ENCODE measurements at regions not wholly inside any gene's neighbourhood (a gene's known extent, or its start where the extent isn't known, plus 50 kb on each side); places are given as distances from the start of the nearest gene placed in this dataset.
"Not testable (repeated sequence)": the region's sequence is repeated elsewhere in the genome, so short reads cannot be mapped to it uniquely, and the experiment has no call there.

- Histone ChIP-seq H3K4me3 (no peak overlapping the region), H3K27me3 (no peaks in the 10 kb centered on the region), H3K4me1 (no peaks in the 10 kb centered on the region), H3K9me3 (no peaks in the 10 kb centered on the region), H3K36me3 (no peaks in the 10 kb centered on the region), H3K27ac (no peak overlapping the region)
- intact Hi-C loops (cut with DNase I), result no loop called here
- 22 to 30% methylated on average over 1 of the region's 1 CpG for WGBS, 2 donors
- DNase-seq, result no peak
- TF ChIP-seq POLR2A (IDR thresholded peaks at IDR 0.05) (no peak), CTCF (IDR thresholded peaks at IDR 0.05) (no peak)
Measured at GRCh38 chr3:159390656-159391212, 588.9 kb downstream of the MFSD1 start.

- H3K9me3 ChIP-seq; H3K27ac ChIP-seq; intact Hi-C loops (cut with DNase I); H3K4me1 ChIP-seq; H3K4me3 ChIP-seq; H3K36me3 ChIP-seq; DNase-seq; H3K27me3 ChIP-seq: not testable (repeated sequence)
- 20 to 66% methylated on average over 1 to 3 of the region's 7 CpGs for WGBS, 2 donors
Measured at GRCh38 chr3:159397683-159398082, 591.0 kb upstream of the IL12A start.

GRCh38 chr3:159401069-159401468 lies 587.6 kb upstream of the IL12A start:
- Histone ChIP-seq H3K27me3 (no peaks in the 10 kb centered on the region), H3K27ac (no peak overlapping the region), H3K4me1 (no peaks in the 10 kb centered on the region), H3K36me3 (no peaks in the 10 kb centered on the region), H3K4me3 (no peak overlapping the region), H3K9me3 (peaks cover 0 to 8% (median 0%) of the 10 kb centered on the region in 3 donors)
- 58 to 60% methylated on average over 1 of the region's 1 CpG for WGBS, 2 donors
- intact Hi-C loops (cut with DNase I), result no loop called here
- no peak for TF ChIP-seq CTCF (IDR thresholded peaks at IDR 0.05)
- TF ChIP-seq POLR2A (IDR thresholded peaks at IDR 0.05), result no peak
- DNase-seq, result no peak

GRCh38 chr3:159409711-159410110 lies 578.9 kb upstream of the IL12A start:
- H3K9me3 ChIP-seq; H3K27me3 ChIP-seq; H3K36me3 ChIP-seq; H3K4me3 ChIP-seq; DNase-seq; H3K27ac ChIP-seq; H3K4me1 ChIP-seq; intact Hi-C loops (cut with DNase I): not testable (repeated sequence)

GRCh38 chr3:159413319-159413718 lies 575.3 kb upstream of the IL12A start:
- Histone ChIP-seq H3K9me3 (peaks cover 0 to 4% (median 0%) of the 10 kb centered on the region in 3 donors), H3K4me1 (no peaks in the 10 kb centered on the region), H3K27me3 (no peaks in the 10 kb centered on the region), H3K27ac (no peak overlapping the region), H3K36me3 (no peaks in the 10 kb centered on the region), H3K4me3 (no peak overlapping the region)
- DNase-seq, result no peak
- TF ChIP-seq POLR2A (IDR thresholded peaks at IDR 0.05) (no peak), CTCF (IDR thresholded peaks at IDR 0.05) (no peak)
- intact Hi-C loops (cut with DNase I), result no loop called here
- WGBS, 2 donors, result 55 to 61% methylated on average over 2 of the region's 2 CpGs

- no peak overlapping the region for H3K27ac ChIP-seq
- H3K36me3 ChIP-seq, result no peaks in the 10 kb centered on the region
- intact Hi-C loops (cut with DNase I), result no loop called here
- WGBS, 2 donors, result 27 to 66% methylated on average over 2 of the region's 2 CpGs
- DNase-seq, result no peak
- H3K4me1 ChIP-seq, result no peaks in the 10 kb centered on the region
- TF ChIP-seq CTCF (IDR thresholded peaks at IDR 0.05) (no peak), POLR2A (IDR thresholded peaks at IDR 0.05) (no peak)
- no peak overlapping the region for H3K4me3 ChIP-seq
- H3K27me3 ChIP-seq, result no peaks in the 10 kb centered on the region
- H3K9me3 ChIP-seq, result no peaks in the 10 kb centered on the region
Measured at GRCh38 chr3:159416856-159417255, 571.8 kb upstream of the IL12A start.
